H9 (cell line): ENCODE measurements at regions not wholly inside any gene's neighbourhood (a gene's known extent, or its start where the extent isn't known, plus 50 kb on each side); places are given as distances from the start of the nearest gene placed in this dataset.

Source experiments
- DNase-seq: peaks from one replicate; pipeline ENCODE4 v3.0.0-alpha.2; 2017
- H2AFZ ChIP-seq: one replicate; pipeline ENCODE4 v1.6.1; 2013; ENCODE audit warnings: mild to moderate bottlenecking, low read length, control low read depth, moderate library complexity
- H2AK5ac ChIP-seq: 2 replicates; pipeline ENCODE4 v1.6.1; 2013; ENCODE audit warnings: low read length, control low read depth, mixed read lengths; ENCODE audit not compliant: insufficient read length
- H2BK120ac ChIP-seq: one replicate; pipeline ENCODE4 v1.6.1; 2013; ENCODE audit warnings: low read depth, mild to moderate bottlenecking, low read length, control low read depth, inconsistent platforms; ENCODE audit not compliant: poor library complexity, severe bottlenecking
- H2BK12ac ChIP-seq: 2 replicates; pipeline ENCODE4 v1.6.1; 2013; ENCODE audit warnings: low read length, control low read depth, mixed read lengths, low read depth; ENCODE audit not compliant: insufficient read length
- H2BK15ac ChIP-seq: 2 replicates; pipeline ENCODE4 v1.6.1; 2013; ENCODE audit warnings: low read depth, low read length, control low read depth
- H2BK20ac ChIP-seq: one replicate; pipeline ENCODE4 v1.6.1; 2013; ENCODE audit warnings: low read depth, mild to moderate bottlenecking, low read length, control low read depth, inconsistent platforms; ENCODE audit not compliant: poor library complexity, severe bottlenecking
- H2BK5ac ChIP-seq: 2 replicates; pipeline ENCODE4 v1.6.1; 2013; ENCODE audit warnings: low read length, control low read depth, mixed read lengths; ENCODE audit not compliant: insufficient read length
- H3K14ac ChIP-seq: 2 replicates; pipeline ENCODE4 v1.6.1; 2013; ENCODE audit warnings: low read length, control low read depth; ENCODE audit not compliant: insufficient read depth
- H3K18ac ChIP-seq: 2 replicates; pipeline ENCODE4 v1.6.1; 2013; ENCODE audit warnings: low read depth, mild to moderate bottlenecking, mixed read lengths, low read length, control low read depth; ENCODE audit not compliant: insufficient read length
- H3K23ac ChIP-seq: 2 replicates; pipeline ENCODE4 v1.6.1; 2013; ENCODE audit warnings: low read length, control low read depth, mixed read lengths, low read depth; ENCODE audit not compliant: insufficient read length
- H3K23me2 ChIP-seq: 2 replicates; pipeline ENCODE4 v1.6.1; 2013; ENCODE audit warnings: low read depth, mild to moderate bottlenecking, mixed read lengths, low read length, control low read depth; ENCODE audit not compliant: insufficient read length, poor library complexity, severe bottlenecking
- H3K27ac ChIP-seq: 2 replicates; pipeline ENCODE4 v1.5.1; 2013; ENCODE audit warnings: low read length, control low read depth, mixed read lengths, low read depth; ENCODE audit not compliant: insufficient read length
- H3K27me3 ChIP-seq: 2 replicates; pipeline ENCODE4 v1.6.1; 2013; ENCODE audit warnings: low read length, control low read depth, inconsistent platforms; ENCODE audit not compliant: insufficient read depth
- H3K4ac ChIP-seq: 2 replicates; pipeline ENCODE4 v1.6.1; 2013; ENCODE audit warnings: low read depth, mild to moderate bottlenecking, control low read depth, inconsistent platforms, low read length, moderate library complexity
- H3K4me1 ChIP-seq: 2 replicates; pipeline ENCODE4 v1.6.1; 2013; ENCODE audit warnings: low read length, control low read depth, inconsistent platforms; ENCODE audit not compliant: insufficient read depth
- H3K4me2 ChIP-seq: 2 replicates; pipeline ENCODE4 v1.6.1; 2013; ENCODE audit warnings: low read length, control low read depth, mixed read lengths; ENCODE audit not compliant: insufficient read length, insufficient read depth
- H3K56ac ChIP-seq: 2 replicates; pipeline ENCODE4 v1.6.1; 2013; ENCODE audit warnings: low read depth, mild to moderate bottlenecking, mixed read lengths, low read length, control low read depth; ENCODE audit not compliant: insufficient read length
- H3K79me1 ChIP-seq: 2 replicates; pipeline ENCODE4 v1.6.1; 2013; ENCODE audit warnings: low read depth, mild to moderate bottlenecking, moderate library complexity, low read length, control low read depth, inconsistent platforms; ENCODE audit not compliant: insufficient read depth, poor library complexity, severe bottlenecking
- H3K79me2 ChIP-seq: 2 replicates; pipeline ENCODE4 v1.6.1; 2013; ENCODE audit warnings: low read length, control low read depth, inconsistent platforms; ENCODE audit not compliant: insufficient read depth
- H3K9ac ChIP-seq: 2 replicates; pipeline ENCODE4 v1.6.1; 2013; ENCODE audit warnings: low read length, control low read depth, mixed read lengths; ENCODE audit not compliant: insufficient read length; ENCODE audit errors: extremely low read depth
- H3K9me3 ChIP-seq: one replicate; pipeline ENCODE4 v1.6.1; 2013; ENCODE audit warnings: low read depth, low read length, inconsistent platforms; ENCODE audit not compliant: control insufficient read depth
- H3T11ph ChIP-seq: one replicate; pipeline ENCODE4 v1.6.1; 2013; ENCODE audit warnings: mild to moderate bottlenecking, low read length, control low read depth, inconsistent platforms
- H4K20me1 ChIP-seq: one replicate; pipeline ENCODE4 v1.6.1; 2013; ENCODE audit not compliant: control insufficient read depth, insufficient read length, insufficient read depth
- H4K5ac ChIP-seq: 2 replicates; pipeline ENCODE4 v1.6.1; 2013; ENCODE audit warnings: low read depth, mild to moderate bottlenecking, mixed read lengths, low read length, control low read depth; ENCODE audit not compliant: insufficient read length
- H4K8ac ChIP-seq: replicated peaks from 2 replicates; pipeline ENCODE4 v1.6.1; 2013; ENCODE audit warnings: low read length, control low read depth, mixed read lengths, low read depth; ENCODE audit not compliant: insufficient read length
- H4K91ac ChIP-seq: 2 replicates; pipeline ENCODE4 v1.6.1; 2013; ENCODE audit warnings: low read depth, mild to moderate bottlenecking, moderate library complexity, mixed read lengths, low read length, control low read depth; ENCODE audit not compliant: insufficient read length
- H3K27ac Mint-ChIP-seq, 3 experiments: 2 replicates in 2 of 3; 3 replicates in 1 of 3; pipeline ENCODE4 v1.8.0; 2020 to 2021; ENCODE audit warnings: mixed read lengths in 3 of 3, mild to moderate bottlenecking in 1 of 3, moderate library complexity in 1 of 3
- H3K27me3 Mint-ChIP-seq: 2 replicates; pipeline ENCODE4 v1.8.0; 2021; ENCODE audit warnings: low read depth, mild to moderate bottlenecking, moderate library complexity, mixed read lengths
- H3K36me3 Mint-ChIP-seq, 3 experiments: 2 replicates in 2 of 3; 3 replicates in 1 of 3; pipeline ENCODE4 v1.8.0; 2020 to 2021; ENCODE audit warnings: low read depth in 3 of 3, mixed read lengths in 3 of 3; ENCODE audit not compliant: insufficient read depth in 1 of 3
- H3K4me1 Mint-ChIP-seq, 2 experiments: 2 replicates each; pipeline ENCODE4 v1.8.0; 2020; ENCODE audit warnings: mixed read lengths in 2 of 2
- H3K4me3 Mint-ChIP-seq, 2 experiments: 2 replicates in 1 of 2; 3 replicates in 1 of 2; pipeline ENCODE4 v1.8.0; 2020 to 2021; ENCODE audit warnings: mild to moderate bottlenecking in 2 of 2, mixed read lengths in 2 of 2, moderate library complexity in 1 of 2
- H3K9me3 Mint-ChIP-seq, 2 experiments: 2 replicates in 1 of 2; 3 replicates in 1 of 2; pipeline ENCODE4 v1.8.0; 2020; ENCODE audit warnings: mild to moderate bottlenecking in 2 of 2, mixed read lengths in 2 of 2, moderate library complexity in 1 of 2
- TF ChIP-seq, protein P1 (sequence below): fragments of 200-600 bp; sonication (generic); conservative IDR thresholded peaks from 3 replicates; pipeline ENCODE4 v1.8.0; 2021; ENCODE audit warnings: antibody characterized with exemption, mild to moderate bottlenecking

DNA sequence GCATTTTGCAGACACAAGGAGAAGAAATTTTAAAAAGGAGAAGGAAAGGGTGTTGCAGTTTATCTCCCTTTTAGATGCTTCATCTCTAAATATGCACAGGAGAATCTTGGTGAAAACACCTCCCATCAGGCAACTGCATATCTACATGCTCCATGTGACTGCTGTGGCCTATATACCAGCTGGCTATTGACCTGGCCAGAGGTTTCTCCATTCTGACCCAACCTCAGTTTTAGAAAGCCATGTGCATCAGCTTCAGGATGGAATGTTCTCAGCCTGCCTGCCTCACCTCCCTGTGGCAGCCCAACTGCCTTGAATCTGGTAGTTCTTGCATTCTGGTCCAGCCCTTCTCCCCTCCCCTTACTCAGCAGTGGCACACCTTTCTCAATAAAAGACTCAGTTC, 1958.8 kb upstream of the CELF4 start:
- Histone ChIP-seq H3K9me3 (no peaks in the 10 kb centered on the region), H3K18ac (no peak overlapping the region), H3K23ac (no peak overlapping the region), H3K4me1 (no peaks in the 10 kb centered on the region), H3K56ac (no peak overlapping the region), H3K27ac (no peak overlapping the region), H3T11ph (no peak overlapping the region), H2BK12ac (no peak overlapping the region), H3K79me1 (no peaks in the 10 kb centered on the region), H3K23me2 (no peaks in the 10 kb centered on the region), H3K4ac (no peak overlapping the region), H2BK15ac (no peak overlapping the region), H4K5ac (no peak overlapping the region), H2BK20ac (no peak overlapping the region), H4K20me1 (no peaks in the 10 kb centered on the region), H2AFZ (no peak overlapping the region), H4K8ac (no peak overlapping the region), H3K27me3 (no peaks in the 10 kb centered on the region), H3K4me2 (no peak overlapping the region), H4K91ac (no peak overlapping the region), H3K14ac (no peak overlapping the region), H3K9ac (no peak overlapping the region), H3K79me2 (no peaks in the 10 kb centered on the region), H2BK120ac (no peak overlapping the region), H2AK5ac (no peak overlapping the region), H2BK5ac (no peak overlapping the region)
- Mint-ChIP-seq H3K27me3 (no peaks in the 10 kb centered on the region), H3K4me1 (no peaks in the 10 kb centered on the region), H3K9me3 (no peaks in the 10 kb centered on the region), H3K27ac (no peak overlapping the region), H3K36me3 (no peaks in the 10 kb centered on the region), H3K4me3 (no peak overlapping the region)
- TF ChIP-seq, protein P1, sequence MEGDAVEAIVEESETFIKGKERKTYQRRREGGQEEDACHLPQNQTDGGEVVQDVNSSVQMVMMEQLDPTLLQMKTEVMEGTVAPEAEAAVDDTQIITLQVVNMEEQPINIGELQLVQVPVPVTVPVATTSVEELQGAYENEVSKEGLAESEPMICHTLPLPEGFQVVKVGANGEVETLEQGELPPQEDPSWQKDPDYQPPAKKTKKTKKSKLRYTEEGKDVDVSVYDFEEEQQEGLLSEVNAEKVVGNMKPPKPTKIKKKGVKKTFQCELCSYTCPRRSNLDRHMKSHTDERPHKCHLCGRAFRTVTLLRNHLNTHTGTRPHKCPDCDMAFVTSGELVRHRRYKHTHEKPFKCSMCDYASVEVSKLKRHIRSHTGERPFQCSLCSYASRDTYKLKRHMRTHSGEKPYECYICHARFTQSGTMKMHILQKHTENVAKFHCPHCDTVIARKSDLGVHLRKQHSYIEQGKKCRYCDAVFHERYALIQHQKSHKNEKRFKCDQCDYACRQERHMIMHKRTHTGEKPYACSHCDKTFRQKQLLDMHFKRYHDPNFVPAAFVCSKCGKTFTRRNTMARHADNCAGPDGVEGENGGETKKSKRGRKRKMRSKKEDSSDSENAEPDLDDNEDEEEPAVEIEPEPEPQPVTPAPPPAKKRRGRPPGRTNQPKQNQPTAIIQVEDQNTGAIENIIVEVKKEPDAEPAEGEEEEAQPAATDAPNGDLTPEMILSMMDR, result no peak
- DNase-seq, result no peak
